ENCODE measurements at regions not wholly inside any gene's neighbourhood (a gene's known extent, or its start where the extent isn't known, plus 50 kb on each side); places are given as distances from the start of the nearest gene placed in this dataset.
"Not testable (repeated sequence)": the region's sequence is repeated elsewhere in the genome, so short reads cannot be mapped to it uniquely, and the experiment has no call there.

GRCh38 chr21:9028624-9029431, 1492.6 kb upstream of the TPTE start:
- not testable (repeated sequence) for H3K36me3 ChIP-seq (ENCODE audit: control insufficient read depth in 4 of 4, insufficient read depth in 3 of 4, low read depth in 1 of 4, low read length in 3 of 4); H3K9me3 ChIP-seq (ENCODE audit: control insufficient read depth in 4 of 4, low read length in 3 of 4); H3K4me1 ChIP-seq (ENCODE audit: control insufficient read depth in 4 of 4, insufficient read depth in 4 of 4, low read length in 3 of 4); H3K27ac ChIP-seq (ENCODE audit: low read depth in 1 of 2, low read length in 2 of 2); H3K9ac ChIP-seq (ENCODE audit: low read depth in 1 of 2, low read length in 2 of 2); H3K4me3 ChIP-seq (ENCODE audit: low read depth in 1 of 3, low read length in 3 of 3); H3K27me3 ChIP-seq (ENCODE audit: control insufficient read depth in 4 of 4, insufficient read depth in 4 of 4, low read length in 3 of 4); DNase-seq (ENCODE audit: low spot score)
- 84% methylated on average over 8 of the region's 8 CpGs for WGBS

- DNase-seq (ENCODE audit: low spot score); H3K36me3 ChIP-seq (ENCODE audit: control insufficient read depth in 4 of 4, insufficient read depth in 3 of 4, low read depth in 1 of 4, low read length in 3 of 4): not testable (repeated sequence)
- 72% methylated on average over 2 of the region's 2 CpGs for WGBS
Observed at GRCh38 chr21:9030141-9030665, 1491.2 kb upstream of the TPTE start.

GRCh38 chr21:9031482-9032374, 1489.7 kb upstream of the TPTE start:
- not testable (repeated sequence) for H3K9me3 ChIP-seq (ENCODE audit: control insufficient read depth in 4 of 4, low read length in 3 of 4); DNase-seq (ENCODE audit: low spot score); H3K27ac ChIP-seq (ENCODE audit: low read depth in 1 of 2, low read length in 2 of 2); H3K27me3 ChIP-seq (ENCODE audit: control insufficient read depth in 4 of 4, insufficient read depth in 4 of 4, low read length in 3 of 4); H3K4me1 ChIP-seq (ENCODE audit: control insufficient read depth in 4 of 4, insufficient read depth in 4 of 4, low read length in 3 of 4); H3K36me3 ChIP-seq (ENCODE audit: control insufficient read depth in 4 of 4, insufficient read depth in 3 of 4, low read depth in 1 of 4, low read length in 3 of 4); H3K9ac ChIP-seq (ENCODE audit: low read depth in 1 of 2, low read length in 2 of 2); H3K4me3 ChIP-seq (ENCODE audit: low read depth in 1 of 3, low read length in 3 of 3)
- 66% methylated on average over 4 of the region's 5 CpGs for WGBS

More at GRCh38 chr21:9030141-9030665, 1491.2 kb upstream of the TPTE start:
- H3K27ac ChIP-seq (ENCODE audit: low read depth in 1 of 2, low read length in 2 of 2); H3K27me3 ChIP-seq (ENCODE audit: control insufficient read depth in 4 of 4, insufficient read depth in 4 of 4, low read length in 3 of 4); H3K4me3 ChIP-seq (ENCODE audit: low read depth in 1 of 3, low read length in 3 of 3); H3K9me3 ChIP-seq (ENCODE audit: control insufficient read depth in 4 of 4, low read length in 3 of 4); H3K9ac ChIP-seq (ENCODE audit: low read depth in 1 of 2, low read length in 2 of 2); H3K4me1 ChIP-seq (ENCODE audit: control insufficient read depth in 4 of 4, insufficient read depth in 4 of 4, low read length in 3 of 4): not testable (repeated sequence)

- DNase-seq (ENCODE audit: low spot score); H3K9me3 ChIP-seq (ENCODE audit: control insufficient read depth in 4 of 4, low read length in 3 of 4); H3K4me1 ChIP-seq (ENCODE audit: control insufficient read depth in 4 of 4, insufficient read depth in 4 of 4, low read length in 3 of 4); H3K36me3 ChIP-seq (ENCODE audit: control insufficient read depth in 4 of 4, insufficient read depth in 3 of 4, low read depth in 1 of 4, low read length in 3 of 4); H3K4me3 ChIP-seq (ENCODE audit: low read depth in 1 of 3, low read length in 3 of 3); H3K27me3 ChIP-seq (ENCODE audit: control insufficient read depth in 4 of 4, insufficient read depth in 4 of 4, low read length in 3 of 4); H3K27ac ChIP-seq (ENCODE audit: low read depth in 1 of 2, low read length in 2 of 2); H3K9ac ChIP-seq (ENCODE audit: low read depth in 1 of 2, low read length in 2 of 2): not testable (repeated sequence)
- WGBS, result no CpG with 5 or more reads among the region's 2 CpGs
Observed at GRCh38 chr21:9032547-9032946, 1488.8 kb upstream of the TPTE start.

GRCh38 chr21:9033295-9033694, 1488.1 kb upstream of the TPTE start:
- 71% methylated on average over 7 of the region's 8 CpGs for WGBS
- not testable (repeated sequence) for H3K36me3 ChIP-seq (ENCODE audit: control insufficient read depth in 4 of 4, insufficient read depth in 3 of 4, low read depth in 1 of 4, low read length in 3 of 4); DNase-seq (ENCODE audit: low spot score); H3K27me3 ChIP-seq (ENCODE audit: control insufficient read depth in 4 of 4, insufficient read depth in 4 of 4, low read length in 3 of 4); H3K9ac ChIP-seq (ENCODE audit: low read depth in 1 of 2, low read length in 2 of 2); H3K4me3 ChIP-seq (ENCODE audit: low read depth in 1 of 3, low read length in 3 of 3); H3K4me1 ChIP-seq (ENCODE audit: control insufficient read depth in 4 of 4, insufficient read depth in 4 of 4, low read length in 3 of 4); H3K27ac ChIP-seq (ENCODE audit: low read depth in 1 of 2, low read length in 2 of 2); H3K9me3 ChIP-seq (ENCODE audit: control insufficient read depth in 4 of 4, low read length in 3 of 4)

GRCh38 chr21:9034491-9035200, 1486.7 kb upstream of the TPTE start:
- not testable (repeated sequence) for H3K36me3 ChIP-seq (ENCODE audit: control insufficient read depth in 4 of 4, insufficient read depth in 3 of 4, low read depth in 1 of 4, low read length in 3 of 4); H3K4me3 ChIP-seq (ENCODE audit: low read depth in 1 of 3, low read length in 3 of 3); H3K27me3 ChIP-seq (ENCODE audit: control insufficient read depth in 4 of 4, insufficient read depth in 4 of 4, low read length in 3 of 4); H3K9ac ChIP-seq (ENCODE audit: low read depth in 1 of 2, low read length in 2 of 2); DNase-seq (ENCODE audit: low spot score); H3K27ac ChIP-seq (ENCODE audit: low read depth in 1 of 2, low read length in 2 of 2); H3K4me1 ChIP-seq (ENCODE audit: control insufficient read depth in 4 of 4, insufficient read depth in 4 of 4, low read length in 3 of 4); H3K9me3 ChIP-seq (ENCODE audit: control insufficient read depth in 4 of 4, low read length in 3 of 4)
- 62% methylated on average over 4 of the region's 8 CpGs for WGBS

- 68% methylated on average over 1 of the region's 1 CpG for WGBS
- H3K9ac ChIP-seq (ENCODE audit: low read depth in 1 of 2, low read length in 2 of 2); H3K9me3 ChIP-seq (ENCODE audit: control insufficient read depth in 4 of 4, low read length in 3 of 4); H3K27me3 ChIP-seq (ENCODE audit: control insufficient read depth in 4 of 4, insufficient read depth in 4 of 4, low read length in 3 of 4); H3K27ac ChIP-seq (ENCODE audit: low read depth in 1 of 2, low read length in 2 of 2); H3K4me1 ChIP-seq (ENCODE audit: control insufficient read depth in 4 of 4, insufficient read depth in 4 of 4, low read length in 3 of 4); H3K4me3 ChIP-seq (ENCODE audit: low read depth in 1 of 3, low read length in 3 of 3); H3K36me3 ChIP-seq (ENCODE audit: control insufficient read depth in 4 of 4, insufficient read depth in 3 of 4, low read depth in 1 of 4, low read length in 3 of 4); DNase-seq (ENCODE audit: low spot score): not testable (repeated sequence)
Observed at GRCh38 chr21:9035225-9035624, 1486.2 kb upstream of the TPTE start.

- WGBS, result 68% methylated on average over 2 of the region's 2 CpGs
- not testable (repeated sequence) for H3K9me3 ChIP-seq (ENCODE audit: control insufficient read depth in 4 of 4, low read length in 3 of 4); DNase-seq (ENCODE audit: low spot score)
Observed at GRCh38 chr21:9035970-9036369, 1485.4 kb upstream of the TPTE start.

More at GRCh38 chr21:9035970-9036369, 1485.4 kb upstream of the TPTE start:
- not testable (repeated sequence) for H3K27me3 ChIP-seq (ENCODE audit: control insufficient read depth in 4 of 4, insufficient read depth in 4 of 4, low read length in 3 of 4); H3K4me3 ChIP-seq (ENCODE audit: low read depth in 1 of 3, low read length in 3 of 3); H3K4me1 ChIP-seq (ENCODE audit: control insufficient read depth in 4 of 4, insufficient read depth in 4 of 4, low read length in 3 of 4); H3K36me3 ChIP-seq (ENCODE audit: control insufficient read depth in 4 of 4, insufficient read depth in 3 of 4, low read depth in 1 of 4, low read length in 3 of 4); H3K27ac ChIP-seq (ENCODE audit: low read depth in 1 of 2, low read length in 2 of 2); H3K9ac ChIP-seq (ENCODE audit: low read depth in 1 of 2, low read length in 2 of 2)
